ENCODE measurements at regions not wholly inside any gene's neighbourhood (a gene's known extent, or its start where the extent isn't known, plus 50 kb on each side); places are given as distances from the start of the nearest gene placed in this dataset.

DNA sequence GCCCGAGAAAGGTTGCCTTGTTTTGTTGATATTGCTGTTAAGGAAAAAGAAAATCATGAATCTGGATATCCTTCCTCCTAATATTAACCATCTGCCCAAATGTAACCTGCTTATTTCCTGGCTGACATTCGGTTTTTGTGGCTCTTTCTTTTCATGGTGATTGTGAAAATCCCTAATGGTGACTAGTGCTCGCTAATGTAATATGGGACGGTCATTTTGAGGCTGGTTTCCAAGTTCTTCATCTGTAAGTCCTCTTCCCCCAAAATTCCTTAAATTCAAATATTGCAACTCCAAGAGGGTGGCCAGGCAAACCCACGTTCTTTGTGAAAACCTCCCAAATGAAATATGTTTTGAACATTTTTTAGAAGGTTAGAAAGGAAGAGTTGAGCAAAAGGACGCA lies 63.1 kb upstream of the MAMDC2 start:
- no peak overlapping the region for H2BK12ac ChIP-seq (ENCODE audit: low read depth, low read length)
- no peak overlapping the region for H2AK5ac ChIP-seq (ENCODE audit: low read depth, low read length)
- DNase-seq (ENCODE audit: low read depth in 1 of 2, low spot score in 2 of 2): no peak
- H3K14ac ChIP-seq (ENCODE audit: insufficient read length): no peak overlapping the region
- H4K5ac ChIP-seq (ENCODE audit: insufficient read length, low read depth, low read length): no peak overlapping the region
- no peaks in the 10 kb centered on the region for H3K79me1 ChIP-seq (ENCODE audit: low read depth, low read length)
- no peak overlapping the region for H4K91ac ChIP-seq (replicated peaks; ENCODE audit: insufficient read length, low read length)
- no peak for FAIRE-seq
- H3K27ac ChIP-seq (ENCODE audit: low read depth, low read length): no peak overlapping the region
- CTCF ChIA-PET (ENCODE audit: partially characterized antibody): interaction anchor here (3.0 kb wide), 1 partner anchor 9 kb away, joined by 12 read pairs; no protein-coding TSS in a partner anchor
- no peaks in the 10 kb centered on the region for H3K79me2 ChIP-seq (ENCODE audit: control insufficient read depth in 1 of 2, insufficient read depth in 2 of 2, low read length in 2 of 2)
- H3K23ac ChIP-seq (ENCODE audit: insufficient read length): no peak overlapping the region
- no peaks in the 10 kb centered on the region for H3K36me3 ChIP-seq (ENCODE audit: control insufficient read depth in 2 of 4, insufficient read depth in 4 of 4, low read length in 3 of 4)
- H2BK20ac ChIP-seq (ENCODE audit: low read length): no peak overlapping the region
- no peak overlapping the region for H4K8ac ChIP-seq (ENCODE audit: extremely low read depth, insufficient read depth, low read length)
- no peaks in the 10 kb centered on the region; a peak in 1 of 4 replicates for H3K9me3 ChIP-seq (ENCODE audit: insufficient read depth in 2 of 2, low read depth in 1 of 2, low read length in 1 of 2)
- H3K4ac ChIP-seq (replicated peaks; ENCODE audit: insufficient read length, low read depth, low read length): no peak overlapping the region
- H3K4me2 ChIP-seq (ENCODE audit: insufficient read depth in 1 of 2, low read depth in 2 of 2, low read length in 2 of 2): no peak overlapping the region
- no peaks in the 10 kb centered on the region for H4K20me1 ChIP-seq (replicated peaks in 1 of 2; ENCODE audit: control insufficient read depth in 1 of 2, insufficient read depth in 2 of 2, low read length in 2 of 2)
- H3K9ac ChIP-seq (replicated peaks in 1 of 4; ENCODE audit: extremely low read depth in 1 of 4, low read depth in 3 of 4, low read length in 3 of 4): no peak overlapping the region
- H2AFZ ChIP-seq (ENCODE audit: low read length): no peak overlapping the region
- no peak overlapping the region for H3K56ac ChIP-seq (replicated peaks; ENCODE audit: insufficient read length, low read depth, low read length)
- no peak overlapping the region for H2BK15ac ChIP-seq (ENCODE audit: low read length)
- no peaks in the 10 kb centered on the region for H3K23me2 ChIP-seq (ENCODE audit: low read depth, low read length)
- H3K4me3 ChIP-seq (ENCODE audit: extremely low read depth in 1 of 4, insufficient read depth in 2 of 4, low read depth in 3 of 4, low read length in 4 of 4): no peak overlapping the region
- no peaks in the 10 kb centered on the region for H3K27me3 ChIP-seq (replicated peaks in 1 of 4; ENCODE audit: control insufficient read depth in 3 of 4, extremely low read depth in 1 of 4, insufficient read depth in 3 of 4, low read length in 3 of 4)
- no peak overlapping the region for H2BK5ac ChIP-seq (ENCODE audit: low read depth, low read length)
- WGBS, 2 experiments (ENCODE audit: extremely low coverage in 1 of 2, insufficient coverage in 1 of 2, insufficient read length in 1 of 2, insufficient replicate concordance in 2 of 2, low coverage in 1 of 2, low lambda C conversion rate in 2 of 2, missing lambda C conversion rate in 1 of 2): 89% methylated on average over 6 of the region's 6 CpGs; no CpG with 5 or more reads in 1 of the 2 experiments
- POLR2A ChIA-PET (ENCODE audit: partially characterized antibody): no interaction called here
- H2BK120ac ChIP-seq (replicated peaks; ENCODE audit: low read depth, low read length): no peak overlapping the region
- peaks cover 0 to 3% (median 0%) of the 10 kb centered on the region in 4 experiments; a peak in 1 of 7 replicates for H3K4me1 ChIP-seq (replicated peaks in 1 of 4; ENCODE audit: control insufficient read depth in 3 of 4, insufficient read depth in 4 of 4, low read length in 3 of 4)
- H3K18ac ChIP-seq (ENCODE audit: extremely low read depth, low read length): no peak overlapping the region
- TF ChIP-seq KDM5A (IDR thresholded peaks at IDR 0.05; ENCODE audit: low read length) (no peak), GABPA (IDR thresholded peaks at IDR 0.05; ENCODE audit: borderline replicate concordance, insufficient read depth, low read length) (no peak), KDM4A (IDR thresholded peaks at IDR 0.05; ENCODE audit: low read depth, low read length, severe bottlenecking) (no peak), POU5F1 (IDR thresholded peaks at IDR 0.05; ENCODE audit: low read depth, low read length) (no peak), RFX5 (IDR thresholded peaks at IDR 0.05; ENCODE audit: borderline replicate concordance, low read depth, low read length) (no peak), USF2 (IDR thresholded peaks at IDR 0.05; ENCODE audit: low read length) (no peak), MAX (IDR thresholded peaks at IDR 0.05) (no peak), SAP30 (IDR thresholded peaks at IDR 0.05; ENCODE audit: insufficient read depth, insufficient replicate concordance, low read length) (no peak), JUN (IDR thresholded peaks at IDR 0.05; ENCODE audit: low read depth, low read length) (no peak), MAFK (IDR thresholded peaks at IDR 0.05; ENCODE audit: low read depth, low read length) (no peak), TAF7 (optimal IDR thresholded peaks at IDR 0.05; ENCODE audit: borderline replicate concordance, low read depth, low read length) (no peak), CEBPB (IDR thresholded peaks at IDR 0.05; ENCODE audit: low read depth, low read length) (no peak), GTF2F1 (IDR thresholded peaks at IDR 0.05; ENCODE audit: borderline replicate concordance, low read depth, low read length) (no peak)

Measured in H1 (cell line).